ENCODE measurements at regions not wholly inside any gene's neighbourhood (a gene's known extent, or its start where the extent isn't known, plus 50 kb on each side); places are given as distances from the start of the nearest gene placed in this dataset.
"Not testable (repeated sequence)": the region's sequence is repeated elsewhere in the genome, so short reads cannot be mapped to it uniquely, and the experiment has no call there.

GRCh38 chr1:146838725-146839124 lies 99.4 kb upstream of the NBPF12 start:
- TF ChIP-seq CTCF (conservative IDR thresholded peaks at IDR 0.05; ENCODE audit: low read length); EZH2phosphoT487 (IDR thresholded peaks at IDR 0.05; ENCODE audit: borderline replicate concordance, low read depth, low read length): not testable (repeated sequence)
